HT1080 (cell line): ENCODE measurements at regions not wholly inside any gene's neighbourhood (a gene's known extent, or its start where the extent isn't known, plus 50 kb on each side); places are given as distances from the start of the nearest gene placed in this dataset.

Experiments
- DNase-seq: peaks from one replicate; pipeline ENCODE4 v3.0.0-alpha.2; 2015; ENCODE audit warnings: low read depth

DNA sequence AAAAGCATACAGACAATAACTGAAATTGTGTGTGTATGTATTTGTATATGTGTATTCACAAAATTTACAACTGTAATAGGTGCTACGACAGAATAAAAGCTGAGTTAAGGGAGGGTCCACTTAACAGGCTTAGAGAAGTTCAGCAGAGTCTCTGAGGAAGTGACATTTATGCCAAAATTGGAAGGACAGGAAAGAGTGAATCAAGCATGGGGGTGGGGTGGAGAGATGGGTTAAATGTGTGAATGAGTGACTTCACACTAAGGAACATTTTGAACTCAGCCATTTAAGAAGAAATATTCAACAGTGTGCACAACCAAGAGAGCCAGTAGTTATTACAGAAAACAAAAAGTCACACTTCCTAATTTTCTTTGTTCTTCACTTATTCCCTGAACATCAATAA is 53.8 kb upstream of the RGS1 start:
- peak; percentile 30 for DNase-seq

DNA sequence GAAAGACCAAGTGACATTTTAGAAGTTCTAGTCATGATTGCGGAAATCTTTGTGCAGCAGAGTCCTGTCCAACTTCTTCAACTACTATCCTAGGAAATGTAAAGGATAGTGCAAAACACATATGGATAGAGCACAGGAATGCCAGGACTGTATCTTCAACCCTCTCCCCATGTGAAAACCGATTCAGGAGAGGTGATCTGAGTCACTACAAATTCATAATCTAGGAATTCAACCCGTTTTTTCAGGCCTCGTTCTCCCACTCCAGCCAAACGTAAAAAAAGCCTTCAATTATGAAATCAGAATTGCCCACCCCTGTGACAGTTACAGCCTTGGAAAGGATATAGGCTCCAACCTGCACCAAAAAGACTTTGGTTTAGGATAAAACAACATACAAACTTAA is 52.9 kb upstream of the RGS1 start:
- peak; percentile 41 for DNase-seq

DNA sequence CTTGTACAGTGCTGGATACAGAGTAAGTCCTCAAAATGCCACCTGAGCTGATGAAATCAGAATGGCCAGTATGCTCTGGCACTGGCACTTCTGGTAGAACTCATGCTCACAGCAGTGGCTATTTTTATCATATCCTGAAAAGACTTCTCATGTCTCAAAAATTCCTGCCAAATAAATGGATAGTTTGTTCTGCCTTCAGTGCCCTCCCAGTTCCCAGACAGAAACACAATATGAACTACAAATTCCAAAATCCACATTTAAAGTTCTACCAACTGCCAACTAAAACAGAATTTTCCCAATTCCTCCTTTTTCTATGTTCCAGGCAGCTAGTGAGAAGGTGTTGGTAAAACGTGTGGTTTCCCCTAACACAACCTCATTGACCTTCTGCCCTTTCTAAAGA is 51.4 kb upstream of the RGS1 start:
- DNase-seq = peak; percentile 56
